NCI-H510A treated with DMSO at 0.1 percent for 48 hours (cell line): ENCODE measurements at regions not wholly inside any gene's neighbourhood (a gene's known extent, or its start where the extent isn't known, plus 50 kb on each side); places are given as distances from the start of the nearest gene placed in this dataset.
"Not testable (repeated sequence)": the region's sequence is repeated elsewhere in the genome, so short reads cannot be mapped to it uniquely, and the experiment has no call there.

ENCODE experiments used
- DNase-seq: peaks from one replicate; lab custom pipeline; 2025; lab: John Stamatoyannopoulos, UW

- no peak for DNase-seq
These were observed 419.7 kb downstream of the TRAM1L1 start for GRCh38 chr4:116665716-116666115.

GRCh38 chr4:116664198-116664597 is 421.2 kb downstream of the TRAM1L1 start:
- no peak for DNase-seq

- no peak for DNase-seq
These were observed 446.3 kb downstream of the TRAM1L1 start for GRCh38 chr4:116639070-116639577.

GRCh38 chr4:116638592-116638991 is 446.8 kb downstream of the TRAM1L1 start:
- no peak for DNase-seq

- no peak for DNase-seq
These were observed 448.5 kb downstream of the TRAM1L1 start for GRCh38 chr4:116636917-116637316.

- no peak for DNase-seq
These were observed 453.1 kb downstream of the TRAM1L1 start for GRCh38 chr4:116632269-116632668.

- no peak for DNase-seq
These were observed 456.8 kb downstream of the TRAM1L1 start for GRCh38 chr4:116628598-116628997.

- DNase-seq, result no peak
These were observed 457.8 kb downstream of the TRAM1L1 start for GRCh38 chr4:116627545-116627944.

- DNase-seq, result not testable (repeated sequence)
These were observed 465.9 kb downstream of the TRAM1L1 start for GRCh38 chr4:116619508-116619907.

- DNase-seq, result no peak
These were observed 466.7 kb downstream of the TRAM1L1 start for GRCh38 chr4:116618638-116619037.

GRCh38 chr4:116603096-116603495 is 482.3 kb downstream of the TRAM1L1 start:
- no peak for DNase-seq

- no peak for DNase-seq
These were observed 485.5 kb downstream of the TRAM1L1 start for GRCh38 chr4:116599859-116600258.

GRCh38 chr4:116598980-116599789 is 486.2 kb downstream of the TRAM1L1 start:
- DNase-seq, result no peak

- no peak for DNase-seq
These were observed 487.0 kb downstream of the TRAM1L1 start for GRCh38 chr4:116598155-116598979.

GRCh38 chr4:116590648-116591047 is 494.7 kb downstream of the TRAM1L1 start:
- no peak for DNase-seq

GRCh38 chr4:116588783-116589182 is 496.6 kb downstream of the TRAM1L1 start:
- DNase-seq, result no peak

GRCh38 chr4:116585246-116585645 is 500.1 kb downstream of the TRAM1L1 start:
- DNase-seq, result peak; percentile 3

- DNase-seq, result no peak
These were observed 508.1 kb downstream of the TRAM1L1 start for GRCh38 chr4:116577321-116577720.

- no peak for DNase-seq
These were observed 511.8 kb downstream of the TRAM1L1 start for GRCh38 chr4:116573540-116573939.

GRCh38 chr4:116561768-116562167 is 523.6 kb downstream of the TRAM1L1 start:
- DNase-seq, result peak; percentile 59

GRCh38 chr4:116551806-116552205 is 533.6 kb downstream of the TRAM1L1 start:
- DNase-seq, result no peak

GRCh38 chr4:116547632-116548031 is 537.7 kb downstream of the TRAM1L1 start:
- DNase-seq, result no peak

GRCh38 chr4:116546759-116547158 is 538.6 kb downstream of the TRAM1L1 start:
- DNase-seq, result no peak
